BJ (cell line): ENCODE measurements at regions not wholly inside any gene's neighbourhood (a gene's known extent, or its start where the extent isn't known, plus 50 kb on each side); places are given as distances from the start of the nearest gene placed in this dataset.

Source experiments
- CTCF ChIA-PET: fragments of 350-600 bp; formaldehyde crosslinking; extraction: SDS; loops from one replicate; lab custom pipeline; 2021; ENCODE audit warnings: antibody characterized with exemption, inconsistent platforms; lab: Yijun Ruan, JAX
- POLR2A ChIA-PET: fragments of 300-600 bp; sonication (Branson Sonifier 250); formaldehyde crosslinking; extraction: SDS; loops from one replicate; lab custom pipeline; 2021; ENCODE audit warnings: antibody characterized with exemption; lab: Charles Lee
- DNase-seq: peaks from one replicate; pipeline ENCODE4 v3.0.0-alpha.2; 2011; ENCODE audit warnings: low read depth
- H3K27me3 ChIP-seq: 2 replicates; pipeline ENCODE4 v1.6.0; 2011; ENCODE audit warnings: low read length; ENCODE audit not compliant: control insufficient read depth, insufficient read depth
- H3K36me3 ChIP-seq: 2 replicates; pipeline ENCODE4 v1.5.1; 2011; ENCODE audit warnings: low read length; ENCODE audit not compliant: control insufficient read depth, insufficient read depth
- H3K4me3 ChIP-seq: 2 replicates; pipeline ENCODE4 v1.5.1; 2011; ENCODE audit warnings: low read depth, mild to moderate bottlenecking, control low read depth, low read length
- TF ChIP-seq, protein P1 (sequence below): IDR thresholded peaks from 2 replicates; pipeline ENCODE4 v1.5.1; 2011; ENCODE audit warnings: low read depth, mild to moderate bottlenecking, control low read depth, inconsistent platforms, low read length, moderate library complexity; ENCODE audit not compliant: insufficient read depth

DNA sequence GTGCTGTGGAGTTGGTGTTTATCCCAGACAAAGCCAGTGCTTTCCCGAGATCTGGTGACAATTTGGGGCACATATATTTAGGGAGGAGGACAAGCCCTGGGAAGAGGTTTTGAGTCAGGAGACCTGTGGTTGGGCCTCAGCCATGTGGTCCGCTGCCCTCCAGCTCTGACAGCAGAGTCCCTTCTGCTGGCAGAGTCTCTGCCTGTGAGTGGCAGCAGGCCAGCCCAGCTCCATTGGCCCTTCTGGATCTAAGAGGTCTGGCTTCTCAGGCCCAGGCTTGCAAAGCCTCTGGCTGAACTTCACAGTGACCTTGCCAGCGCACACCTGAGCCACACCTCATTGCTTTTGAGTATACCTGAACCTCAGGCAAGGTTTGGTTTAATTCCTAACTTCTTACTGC lies 115.3 kb downstream of the BCL2L11 start:
- Histone ChIP-seq H3K27me3 (no peaks in the 10 kb centered on the region), H3K4me3 (no peak overlapping the region), H3K36me3 (peaks cover 9% of the 10 kb centered on the region)
- CTCF ChIA-PET = no interaction called here
- TF ChIP-seq, protein P1, sequence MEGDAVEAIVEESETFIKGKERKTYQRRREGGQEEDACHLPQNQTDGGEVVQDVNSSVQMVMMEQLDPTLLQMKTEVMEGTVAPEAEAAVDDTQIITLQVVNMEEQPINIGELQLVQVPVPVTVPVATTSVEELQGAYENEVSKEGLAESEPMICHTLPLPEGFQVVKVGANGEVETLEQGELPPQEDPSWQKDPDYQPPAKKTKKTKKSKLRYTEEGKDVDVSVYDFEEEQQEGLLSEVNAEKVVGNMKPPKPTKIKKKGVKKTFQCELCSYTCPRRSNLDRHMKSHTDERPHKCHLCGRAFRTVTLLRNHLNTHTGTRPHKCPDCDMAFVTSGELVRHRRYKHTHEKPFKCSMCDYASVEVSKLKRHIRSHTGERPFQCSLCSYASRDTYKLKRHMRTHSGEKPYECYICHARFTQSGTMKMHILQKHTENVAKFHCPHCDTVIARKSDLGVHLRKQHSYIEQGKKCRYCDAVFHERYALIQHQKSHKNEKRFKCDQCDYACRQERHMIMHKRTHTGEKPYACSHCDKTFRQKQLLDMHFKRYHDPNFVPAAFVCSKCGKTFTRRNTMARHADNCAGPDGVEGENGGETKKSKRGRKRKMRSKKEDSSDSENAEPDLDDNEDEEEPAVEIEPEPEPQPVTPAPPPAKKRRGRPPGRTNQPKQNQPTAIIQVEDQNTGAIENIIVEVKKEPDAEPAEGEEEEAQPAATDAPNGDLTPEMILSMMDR = no peak
- POLR2A ChIA-PET = no interaction called here
- DNase-seq = no peak

DNA sequence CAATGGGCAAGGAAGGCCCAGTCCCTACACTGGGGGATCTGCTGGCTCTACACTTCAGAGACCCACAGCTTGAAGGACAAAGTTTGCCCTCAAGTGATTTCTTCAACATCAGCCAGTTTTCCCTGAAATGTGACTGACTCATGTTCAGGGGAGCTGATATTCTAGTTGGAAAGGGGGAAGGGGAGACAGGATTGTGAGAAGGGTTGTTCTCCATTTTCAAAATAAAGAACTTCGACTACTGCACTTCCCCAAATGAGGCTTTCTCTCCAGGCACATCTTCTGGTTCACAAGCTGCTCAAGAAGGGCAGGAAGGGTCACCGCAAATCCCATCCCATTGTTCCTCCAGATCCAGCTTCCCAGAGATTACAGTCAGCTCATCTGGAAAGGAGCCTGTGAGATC lies 117.6 kb downstream of the BCL2L11 start:
- POLR2A ChIA-PET = no interaction called here
- TF ChIP-seq, protein P1 = no peak

DNA sequence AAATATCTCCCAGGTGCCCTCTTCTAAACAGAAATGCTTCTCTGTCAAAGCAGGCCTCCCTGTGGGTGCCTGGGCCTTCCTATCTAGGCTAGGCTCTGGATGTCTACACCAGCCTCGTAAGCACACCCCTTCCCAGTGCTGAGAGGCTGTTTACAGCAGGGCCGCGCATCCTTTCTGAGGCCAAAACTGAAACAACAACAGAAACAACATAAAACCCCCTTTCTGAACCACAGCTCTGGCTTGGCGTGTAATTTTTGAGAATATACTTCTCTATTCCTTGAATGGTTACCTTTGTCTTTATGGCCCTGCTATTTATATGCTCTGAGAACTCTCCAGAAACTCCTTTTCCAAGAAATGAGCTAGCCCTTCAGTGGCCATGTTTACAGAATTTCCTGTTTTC lies 118.4 kb downstream of the BCL2L11 start:
- DNase-seq = no peak
- POLR2A ChIA-PET = no interaction called here
- Histone ChIP-seq H3K27me3 (no peaks in the 10 kb centered on the region), H3K4me3 (no peak overlapping the region), H3K36me3 (peaks cover 7% of the 10 kb centered on the region)
- CTCF ChIA-PET = interaction anchor here (1.2 kb wide), 1 partner anchor 19 kb away, joined by 3 read pairs; no protein-coding TSS in a partner anchor
- TF ChIP-seq, protein P1 = no peak

More for the DNA sequence above, 117.6 kb downstream of the BCL2L11 start:
- Histone ChIP-seq H3K36me3 (peaks cover 8% of the 10 kb centered on the region), H3K4me3 (no peak overlapping the region), H3K27me3 (no peaks in the 10 kb centered on the region)
- CTCF ChIA-PET = interaction anchor here (1.2 kb wide), 1 partner anchor 18 kb away, joined by 3 read pairs; no protein-coding TSS in a partner anchor
- no peak for DNase-seq

DNA sequence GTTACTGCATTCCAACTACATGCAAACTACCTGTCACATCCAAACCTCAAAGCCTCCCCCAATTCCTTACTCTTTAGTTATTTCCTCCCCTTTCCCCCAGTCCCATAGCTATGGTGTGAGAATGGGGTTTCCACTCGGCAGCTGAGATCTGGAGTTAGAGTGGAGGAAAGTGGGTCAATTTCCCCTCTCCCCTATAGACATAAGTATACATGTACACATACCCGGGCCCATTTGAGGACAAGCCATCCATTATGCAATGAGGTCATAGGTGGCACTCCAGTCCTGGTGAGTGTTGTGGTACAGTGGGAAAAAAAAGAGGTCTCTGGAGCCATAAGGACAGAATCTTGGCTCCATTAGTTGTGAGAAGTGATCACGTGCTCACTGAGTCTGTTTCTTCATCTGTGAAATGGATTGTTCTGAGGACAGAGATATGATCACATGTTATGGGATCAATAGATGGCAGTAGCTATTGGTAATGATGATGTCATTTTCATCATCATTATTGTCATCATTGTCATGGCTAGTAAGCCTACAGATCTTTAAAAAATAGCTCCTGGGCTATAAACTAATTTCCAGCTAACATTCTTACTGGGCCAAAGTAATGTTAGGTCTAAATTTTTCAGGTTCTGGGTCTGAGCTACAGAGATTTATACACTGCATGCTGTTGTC lies 119.0 kb downstream of the BCL2L11 start:
- Histone ChIP-seq H3K4me3 (no peak overlapping the region), H3K36me3 (peaks cover 7% of the 10 kb centered on the region), H3K27me3 (no peaks in the 10 kb centered on the region)
- DNase-seq = no peak
- POLR2A ChIA-PET = no interaction called here
- CTCF ChIA-PET = no interaction called here
- TF ChIP-seq, protein P1 = no peak

DNA sequence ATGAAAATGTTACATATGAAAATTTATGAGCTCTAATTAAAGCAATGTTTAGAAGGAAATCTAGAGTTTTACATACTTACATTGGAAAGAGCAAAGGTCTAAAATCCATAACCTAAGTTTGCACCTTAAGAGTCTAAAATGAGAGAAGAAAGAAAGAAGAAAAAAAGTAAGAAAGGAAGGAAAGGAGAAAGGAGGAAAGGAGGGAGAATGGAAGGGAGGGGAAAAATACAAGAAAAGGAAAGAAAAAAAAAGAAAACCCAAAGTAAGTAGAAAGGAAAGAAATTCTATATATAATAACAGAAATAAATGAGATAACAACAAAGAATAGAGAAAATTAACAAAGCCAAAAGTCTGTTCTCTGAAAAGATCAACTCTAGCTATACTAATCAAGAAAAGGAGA lies 122.6 kb downstream of the BCL2L11 start:
- no peak overlapping the region for H3K4me3 ChIP-seq
- TF ChIP-seq, protein P1 = no peak
- H3K36me3 ChIP-seq = peaks cover 11% of the 10 kb centered on the region
- ChIA-PET POLR2A (no interaction called here), CTCF (interaction anchor here (1.3 kb wide), 1 partner anchor 24 kb away, joined by 3 read pairs; no protein-coding TSS in a partner anchor)
- no peak for DNase-seq
- H3K27me3 ChIP-seq = no peaks in the 10 kb centered on the region
